ENCODE measurements at regions not wholly inside any gene's neighbourhood (a gene's known extent, or its start where the extent isn't known, plus 50 kb on each side); places are given as distances from the start of the nearest gene placed in this dataset.

DNA sequence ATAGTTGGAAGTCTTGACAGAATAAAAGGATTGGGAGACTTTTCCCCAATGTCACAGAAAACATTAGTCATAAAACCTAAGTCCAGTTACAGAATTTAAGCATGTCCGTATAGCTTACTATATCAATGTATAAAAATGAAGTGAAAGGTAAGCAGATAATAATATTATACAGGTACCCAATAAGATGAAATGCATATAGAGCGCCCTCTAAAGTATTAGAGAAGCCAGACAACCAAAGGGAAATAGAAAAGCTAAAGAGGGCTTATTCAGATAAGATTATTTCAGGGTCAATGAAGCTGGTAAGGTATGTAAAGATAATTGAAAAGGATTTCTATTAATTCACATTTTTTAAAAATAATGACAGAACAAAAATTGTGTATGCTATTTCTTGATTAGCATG, 947.7 kb upstream of the MAP3K7 start:
- DNase-seq (ENCODE audit: extremely low read depth, low read depth), result no peak

DNA sequence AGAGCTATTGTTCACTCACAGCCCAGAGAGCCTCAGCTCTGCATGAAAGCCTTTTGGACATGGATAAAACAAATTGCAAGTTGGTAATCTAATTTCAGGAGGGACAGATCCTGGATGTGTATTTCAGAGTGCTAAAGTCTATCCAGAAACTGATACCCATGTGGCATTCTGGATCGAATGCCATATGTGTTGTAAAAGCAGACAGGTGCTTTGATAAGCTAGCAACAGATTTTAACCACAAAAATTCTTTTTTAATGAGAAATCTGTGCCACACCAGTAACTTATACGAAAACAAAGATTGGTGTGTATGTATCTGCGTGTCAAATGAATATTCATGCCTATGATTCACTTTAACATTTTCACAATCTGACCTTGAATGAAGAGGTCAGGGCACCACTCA, 936.6 kb upstream of the MAP3K7 start:
- no peak for DNase-seq (ENCODE audit: extremely low read depth, low read depth)

DNA sequence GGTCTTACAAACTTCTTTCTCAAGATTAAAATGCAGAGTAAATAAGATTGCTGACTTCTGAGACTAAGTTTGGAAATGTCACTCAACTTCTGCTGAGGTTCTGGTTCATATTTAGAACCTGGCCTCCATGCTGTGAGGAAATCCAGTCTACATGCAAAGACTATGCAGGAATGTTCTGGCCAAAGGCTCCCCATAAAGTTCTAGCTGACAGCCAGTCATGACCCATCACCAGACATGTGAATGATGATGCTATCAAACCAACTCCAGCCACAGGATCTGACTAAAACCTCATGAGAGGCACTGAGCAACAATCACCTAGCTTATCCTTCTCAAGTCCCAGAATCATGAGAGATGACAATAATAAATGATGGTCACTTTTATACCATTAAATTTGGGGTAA, 935.1 kb upstream of the MAP3K7 start:
- DNase-seq (ENCODE audit: extremely low read depth, low read depth), result no peak

DNA sequence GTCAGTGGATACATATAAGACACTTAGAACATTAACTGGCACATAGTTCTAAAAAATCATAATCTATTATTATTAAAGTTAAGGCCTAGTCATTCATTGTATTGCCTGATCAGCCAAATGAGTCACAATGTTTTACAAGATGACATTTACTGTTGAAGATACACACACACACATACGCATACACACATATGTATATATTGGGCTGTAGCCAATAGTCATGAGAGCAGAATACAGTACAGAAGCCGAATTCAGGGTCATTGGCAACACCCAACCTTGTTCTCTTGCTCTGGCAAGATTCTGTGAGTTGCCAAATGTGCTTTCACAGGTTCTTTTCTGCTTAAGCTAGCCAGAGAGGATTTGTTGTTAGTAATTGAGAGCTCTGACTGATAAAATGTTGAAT, 922.8 kb upstream of the MAP3K7 start:
- DNase-seq (ENCODE audit: extremely low read depth, low read depth), result no peak

DNA sequence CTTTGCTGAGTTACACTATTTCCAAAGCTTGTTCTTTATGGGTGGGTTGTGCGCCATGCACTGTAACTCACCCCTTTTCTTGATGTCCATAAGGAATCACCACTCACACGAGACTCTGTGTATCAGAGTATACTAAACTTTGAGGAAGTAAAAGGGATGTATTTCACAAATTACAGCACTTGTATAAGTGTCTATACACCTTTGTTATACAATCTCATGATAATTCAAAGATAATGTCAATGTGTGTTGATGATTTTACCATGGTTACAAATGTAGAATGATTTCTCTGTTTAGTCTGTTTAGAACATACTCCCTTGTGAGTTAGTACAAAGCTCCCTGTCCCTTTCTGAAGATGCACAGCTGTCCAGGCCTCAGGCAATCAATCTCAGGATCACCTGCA, 922.2 kb upstream of the MAP3K7 start:
- DNase-seq (ENCODE audit: extremely low read depth, low read depth), result no peak

DNA sequence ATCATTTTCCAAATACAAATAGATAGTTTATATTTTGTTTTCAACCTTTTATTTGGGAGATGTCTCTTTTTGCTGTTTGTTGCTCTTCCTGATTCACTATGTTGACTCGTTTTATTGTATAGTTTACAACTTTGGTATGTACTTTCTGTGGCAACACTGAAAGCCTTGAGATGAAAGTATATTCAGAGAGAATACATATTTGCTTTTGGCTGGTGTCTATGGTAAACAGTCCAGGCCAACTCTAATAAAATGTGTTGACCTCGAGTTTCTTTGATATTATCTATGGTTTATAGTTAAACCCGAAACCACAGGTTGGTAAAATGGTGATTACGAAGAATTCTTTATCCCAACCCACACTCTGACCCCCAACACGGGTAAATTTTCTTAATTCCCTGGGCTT, 919.6 kb upstream of the MAP3K7 start:
- DNase-seq (ENCODE audit: extremely low read depth, low read depth), result no peak

DNA sequence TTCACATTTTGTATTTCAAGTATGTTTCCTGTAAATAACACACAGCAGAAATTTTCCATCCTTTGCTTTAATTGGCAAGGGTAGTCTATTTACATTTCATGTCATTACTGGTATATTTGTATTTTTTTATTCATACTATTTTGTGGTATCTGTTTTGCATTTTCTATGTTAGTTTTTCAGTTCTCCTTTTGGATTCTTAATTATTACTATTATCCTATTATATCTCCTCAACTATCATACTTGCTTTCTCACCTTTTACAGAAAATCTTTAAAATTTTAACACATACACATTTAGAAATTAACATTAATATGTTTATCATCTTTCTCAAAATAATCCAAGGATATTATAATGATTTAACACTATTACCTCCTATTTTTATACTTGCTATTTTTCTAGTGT, 918.3 kb upstream of the MAP3K7 start:
- no peak for DNase-seq (ENCODE audit: extremely low read depth, low read depth)

DNA sequence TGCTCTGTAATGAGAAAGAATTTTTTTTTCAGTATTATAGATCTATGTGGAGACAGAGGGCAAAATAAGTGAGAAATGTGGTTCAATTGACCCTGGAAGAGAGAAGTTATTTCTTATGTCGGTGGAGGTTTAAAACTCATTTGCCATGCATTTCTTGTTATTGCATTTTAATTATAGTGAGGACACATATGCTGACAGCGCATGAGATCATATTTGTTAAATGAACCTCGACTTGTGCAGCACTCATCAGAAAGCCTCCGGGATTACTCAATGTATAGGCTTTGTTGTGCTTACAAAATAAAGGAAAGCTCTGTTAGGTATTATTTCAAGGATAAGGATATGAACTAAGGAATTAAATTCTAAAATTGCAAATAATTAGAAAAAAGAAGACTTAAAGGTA, 915.1 kb upstream of the MAP3K7 start:
- no peak for DNase-seq (ENCODE audit: extremely low read depth, low read depth)

DNA sequence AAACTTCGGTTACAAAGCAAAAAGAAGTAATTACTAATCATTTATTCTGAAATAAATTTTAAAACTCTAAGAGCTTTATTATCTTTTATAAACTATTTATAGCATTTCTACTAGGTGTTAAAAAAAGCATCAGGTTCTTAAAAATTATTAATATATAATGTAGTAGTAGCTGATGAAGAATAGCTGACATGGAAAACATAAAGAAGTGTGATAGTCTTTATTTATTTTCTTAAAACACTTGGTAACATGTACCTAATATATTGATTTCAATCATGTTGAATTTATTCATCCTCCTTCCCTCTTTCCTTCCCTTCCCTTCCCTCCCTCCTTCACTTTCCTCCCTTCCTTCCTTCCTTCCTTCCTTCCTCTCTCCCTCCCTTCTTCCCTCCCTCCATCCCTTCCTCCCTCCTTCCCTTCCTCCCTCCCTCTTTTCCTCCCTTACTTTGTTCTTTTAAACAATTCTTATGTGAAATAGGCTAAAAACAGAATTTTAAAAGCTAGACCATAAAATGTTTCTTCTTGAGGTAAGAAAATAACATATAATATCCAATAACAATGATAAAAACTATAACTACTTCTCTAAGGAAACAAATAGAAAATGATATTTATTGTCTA, 913.9 kb upstream of the MAP3K7 start:
- no peak for DNase-seq (ENCODE audit: extremely low read depth, low read depth)

DNA sequence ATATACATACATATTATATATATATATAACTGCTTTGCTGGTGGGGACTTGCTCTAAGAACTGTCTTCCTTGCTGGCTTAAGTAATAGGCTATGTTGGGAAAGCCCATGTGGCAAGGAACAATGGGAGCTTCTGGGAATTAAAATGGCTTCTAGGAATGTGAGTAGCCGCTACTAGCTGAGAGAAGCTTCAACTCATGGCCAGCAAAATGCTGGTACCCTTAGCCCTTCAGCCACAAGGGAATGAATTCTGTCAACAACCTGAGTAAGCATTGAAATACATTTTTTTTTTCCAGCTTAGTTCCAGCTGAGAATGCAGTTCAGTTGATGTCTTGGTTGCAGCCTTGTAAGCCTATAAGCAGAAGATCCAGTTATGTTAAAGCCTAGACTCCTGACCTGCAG, 911.7 kb upstream of the MAP3K7 start:
- DNase-seq (ENCODE audit: extremely low read depth, low read depth), result no peak

DNA sequence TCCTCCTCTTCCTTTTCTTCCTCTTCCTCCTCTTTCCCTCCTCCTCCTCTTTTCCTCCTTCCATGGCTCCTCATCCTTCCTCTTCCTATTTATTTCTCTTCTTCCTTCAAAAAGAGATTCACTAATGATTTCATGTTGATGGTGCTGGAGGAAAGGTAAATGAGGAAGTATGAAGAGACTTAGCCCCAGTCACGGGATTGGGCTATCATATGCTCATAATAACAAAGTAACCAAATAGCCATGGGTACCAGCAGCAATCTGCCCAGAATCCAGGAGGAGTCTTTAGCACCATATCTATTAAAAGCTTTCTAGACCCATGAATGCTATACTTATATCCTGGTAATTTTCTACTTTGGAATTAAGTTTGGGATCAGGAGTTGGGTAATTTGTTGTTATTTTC, 910.9 kb upstream of the MAP3K7 start:
- no peak for DNase-seq (ENCODE audit: extremely low read depth, low read depth)

DNA sequence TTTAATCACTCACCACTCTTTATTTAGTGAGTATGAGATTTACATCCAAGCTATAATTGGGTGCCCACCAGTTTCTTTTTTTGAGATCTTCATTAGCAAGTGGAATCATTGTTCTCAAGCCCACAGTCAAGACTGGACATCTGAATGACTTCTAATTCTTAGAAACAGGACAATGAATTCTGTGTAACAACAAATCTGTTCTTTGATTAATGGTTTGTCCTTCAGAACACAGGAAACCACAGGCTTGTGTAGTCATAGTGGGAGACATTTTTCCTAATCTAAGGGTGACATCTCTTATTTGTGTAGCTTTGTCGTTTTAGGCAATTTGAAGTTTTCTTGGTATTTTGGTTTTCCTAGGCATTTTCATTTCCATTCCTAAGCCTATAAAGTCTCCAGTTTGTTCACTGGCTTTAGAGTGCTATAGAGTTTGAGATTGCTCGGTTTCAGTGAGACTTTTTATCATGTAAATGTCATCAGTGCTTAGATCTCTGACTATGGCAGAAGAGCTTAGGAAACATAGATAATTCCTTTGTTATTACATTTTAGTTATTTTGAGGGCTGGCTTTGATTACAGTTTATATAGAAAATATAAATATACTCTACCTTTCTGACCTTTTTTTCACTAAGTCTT, 903.9 kb upstream of the MAP3K7 start:
- no peak for DNase-seq (ENCODE audit: extremely low read depth, low read depth)

DNA sequence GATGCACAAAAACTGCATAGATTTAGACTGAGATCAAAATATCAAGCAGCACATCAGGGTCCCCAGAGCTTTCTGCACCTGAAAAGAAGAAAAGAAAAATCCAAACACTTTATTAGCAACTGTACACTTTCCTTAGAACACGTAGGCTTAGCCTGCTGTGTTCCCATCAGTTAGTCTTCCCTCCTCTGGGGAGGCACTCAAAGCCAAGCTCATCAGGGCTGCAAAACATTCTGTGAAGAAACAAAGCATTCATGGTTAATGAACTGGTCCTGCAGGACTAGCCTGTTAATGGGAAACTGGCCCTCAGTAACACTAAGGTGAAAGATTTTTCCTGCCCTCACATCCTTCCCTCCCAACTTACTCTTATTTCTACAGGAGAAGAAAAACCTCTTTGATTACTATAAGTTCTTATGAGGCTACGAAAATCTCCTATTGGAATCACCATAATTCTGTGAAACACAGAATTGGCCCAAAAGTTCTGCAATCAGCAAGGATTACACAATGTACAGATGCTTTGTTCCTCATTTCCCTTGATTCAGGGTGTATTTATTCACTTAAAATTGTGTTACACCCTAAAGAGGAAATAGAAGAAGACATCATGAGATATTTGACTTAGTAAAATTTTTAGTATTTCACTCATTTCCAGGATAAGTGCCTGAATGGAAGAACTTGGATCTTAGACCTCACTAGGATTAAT, 901.0 kb upstream of the MAP3K7 start:
- no peak for DNase-seq (ENCODE audit: extremely low read depth, low read depth)

DNA sequence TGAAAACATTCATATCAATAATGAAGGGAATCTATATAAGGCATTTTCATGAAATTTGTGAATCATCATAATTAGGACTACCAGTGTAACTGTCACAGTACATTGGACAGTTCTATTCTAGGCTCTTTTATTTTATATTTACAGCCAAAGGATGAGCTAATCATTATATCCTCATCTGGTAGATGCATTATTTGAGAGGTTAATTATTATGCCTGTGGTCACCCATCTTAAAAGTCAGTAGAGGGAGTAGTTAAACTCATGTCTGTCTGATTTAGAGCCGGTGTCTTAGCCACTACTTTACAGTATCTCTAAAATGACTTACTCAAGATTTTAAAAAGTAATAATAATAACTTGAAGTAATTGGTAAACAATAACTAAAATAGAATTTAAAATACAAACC, 899.3 kb upstream of the MAP3K7 start:
- DNase-seq (ENCODE audit: extremely low read depth, low read depth), result no peak

DNA sequence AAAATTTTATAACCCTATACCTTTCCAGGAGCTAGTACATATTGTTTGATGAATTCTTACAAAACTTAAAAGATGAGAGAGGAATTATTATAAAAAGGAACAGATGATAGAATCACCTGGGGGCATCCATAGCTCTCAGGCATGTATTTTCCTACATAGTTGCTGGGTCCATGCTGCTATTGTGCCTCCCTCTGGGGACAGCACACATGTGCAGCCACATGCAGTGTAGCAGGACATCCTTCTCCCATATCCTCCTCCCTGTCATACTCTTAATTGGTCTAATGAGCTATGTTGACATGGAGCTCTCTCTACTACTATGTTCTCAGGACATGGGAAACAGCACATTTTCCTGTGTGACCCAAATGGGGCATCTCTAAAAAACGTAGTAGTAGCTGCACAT, 898.2 kb upstream of the MAP3K7 start:
- no peak for DNase-seq (ENCODE audit: extremely low read depth, low read depth)

DNA sequence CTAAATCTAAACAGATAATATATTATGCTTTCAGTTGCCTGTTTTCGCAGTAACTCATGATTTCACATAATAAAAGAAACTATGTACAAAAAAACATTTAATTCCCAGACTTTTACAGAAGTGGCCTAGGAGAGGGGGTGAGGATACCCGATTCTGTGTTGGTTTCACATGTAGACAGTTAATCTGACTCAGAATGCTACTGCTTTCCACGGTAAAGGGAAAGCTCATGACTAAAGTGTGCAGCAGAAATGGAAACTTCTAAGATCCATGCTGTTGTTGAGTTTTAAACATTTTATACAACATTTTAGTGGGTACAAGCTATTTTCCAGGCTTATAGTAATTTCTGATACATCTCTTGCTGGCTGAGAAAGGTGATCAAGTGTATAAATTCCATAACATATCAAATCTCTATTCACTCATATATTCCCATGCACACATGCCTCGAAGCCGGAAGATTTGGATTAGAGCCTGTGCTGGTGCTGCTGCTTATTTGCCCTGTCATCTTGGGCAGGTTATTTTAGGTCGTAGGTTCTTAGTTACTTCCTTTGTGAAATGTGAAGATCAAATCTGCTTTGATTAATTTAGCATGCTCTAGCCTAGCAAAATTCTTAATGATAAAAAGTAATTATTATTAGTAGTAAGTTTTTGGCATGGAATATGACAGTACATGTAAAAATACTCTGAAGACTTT, 896.7 kb upstream of the MAP3K7 start:
- DNase-seq (ENCODE audit: extremely low read depth, low read depth), result no peak

DNA sequence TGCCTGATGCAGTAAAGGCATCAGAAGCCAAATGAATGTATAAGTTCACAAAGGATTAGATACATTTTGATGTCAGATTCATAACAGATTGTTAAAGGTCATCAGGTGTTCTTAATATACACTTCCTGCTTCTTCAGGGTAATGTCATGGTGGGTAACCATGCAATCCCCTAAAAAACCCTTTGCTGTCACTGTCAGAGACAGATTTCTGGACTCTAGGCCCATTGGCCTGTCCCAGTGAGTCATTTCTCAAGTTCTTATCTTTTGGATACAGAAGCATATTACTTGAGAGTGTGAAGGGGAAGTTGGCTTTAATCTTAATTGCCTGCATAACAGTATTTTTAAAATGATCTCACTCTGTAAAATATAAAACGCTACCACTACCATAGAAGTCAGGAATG, 895.6 kb upstream of the MAP3K7 start:
- DNase-seq (ENCODE audit: extremely low read depth, low read depth), result no peak

DNA sequence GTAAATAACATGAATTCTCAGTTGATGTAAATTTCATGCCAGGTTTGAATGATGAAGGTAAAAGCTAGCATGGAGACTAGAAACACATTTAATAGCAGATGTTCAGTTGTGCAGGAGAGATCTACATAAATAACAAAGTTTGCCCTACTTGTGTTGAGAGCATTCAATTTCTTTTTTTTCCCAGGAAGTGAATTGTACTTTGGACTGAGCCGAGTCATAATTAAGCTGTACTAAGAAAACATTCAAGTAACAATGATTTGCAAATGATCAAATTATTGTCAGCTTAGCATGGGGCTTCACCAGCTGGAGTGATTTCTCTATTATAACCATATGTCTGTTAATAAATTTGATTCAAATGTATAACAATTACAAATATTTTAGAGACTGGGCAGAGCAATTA, 893.5 kb upstream of the MAP3K7 start:
- DNase-seq (ENCODE audit: extremely low read depth, low read depth), result no peak

DNA sequence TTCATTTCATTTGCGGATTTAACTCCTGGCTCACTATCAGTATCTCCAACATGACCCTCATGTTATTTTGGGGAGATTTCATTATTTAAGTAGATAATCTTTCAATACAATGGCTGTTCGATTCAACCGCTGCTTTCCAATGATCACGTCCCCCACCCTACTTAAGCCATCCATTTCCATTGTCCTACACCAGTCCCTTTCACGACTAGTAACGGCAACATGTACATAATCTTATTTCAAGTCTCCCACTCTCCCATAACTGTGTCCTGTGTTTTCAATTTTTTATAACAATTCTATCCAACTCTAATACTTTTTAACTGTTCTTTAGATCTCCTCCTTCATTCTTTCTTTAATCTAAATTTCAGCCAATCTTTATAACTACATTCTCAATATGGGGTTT, 890.8 kb upstream of the MAP3K7 start:
- DNase-seq (ENCODE audit: extremely low read depth, low read depth), result no peak

DNA sequence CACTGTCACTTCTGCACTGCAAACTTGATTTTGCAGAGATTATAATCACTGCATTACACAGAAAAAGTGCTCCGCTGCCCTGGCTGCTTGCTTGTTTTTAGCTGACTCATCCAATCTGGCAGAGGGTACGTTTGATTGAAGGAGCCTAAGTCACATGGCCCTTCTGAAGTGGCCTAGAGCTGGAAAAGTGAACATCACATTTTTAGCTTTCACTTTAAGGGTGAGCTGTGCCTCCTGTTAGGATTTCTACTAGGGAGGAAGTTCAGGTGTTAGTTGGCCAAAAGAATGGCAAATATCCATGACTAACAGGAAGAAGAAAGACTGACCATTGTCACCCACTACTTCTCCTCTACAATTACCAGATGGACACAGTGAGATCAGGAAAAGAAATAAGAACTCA, 889.1 kb upstream of the MAP3K7 start:
- DNase-seq (ENCODE audit: extremely low read depth, low read depth), result no peak

DNA sequence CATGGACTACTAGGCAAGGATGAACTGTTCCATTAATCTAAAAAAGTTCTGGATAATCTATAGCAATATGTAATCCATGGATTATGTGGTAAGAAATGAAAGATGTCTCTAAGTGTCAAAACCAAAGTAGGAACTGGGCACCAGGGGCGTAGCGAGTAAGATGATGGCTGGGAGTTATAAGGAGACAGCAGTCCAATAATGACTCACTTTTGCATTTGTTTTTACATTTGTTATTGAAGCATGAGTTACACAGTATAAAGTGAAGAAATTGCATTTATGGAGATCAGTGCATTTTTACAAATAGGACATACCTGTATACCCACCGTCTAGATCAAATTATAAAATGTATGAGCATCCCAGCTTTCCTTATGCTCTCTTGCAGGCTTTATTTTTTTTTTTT, 878.5 kb upstream of the MAP3K7 start:
- DNase-seq (ENCODE audit: extremely low read depth, low read depth), result no peak

DNA sequence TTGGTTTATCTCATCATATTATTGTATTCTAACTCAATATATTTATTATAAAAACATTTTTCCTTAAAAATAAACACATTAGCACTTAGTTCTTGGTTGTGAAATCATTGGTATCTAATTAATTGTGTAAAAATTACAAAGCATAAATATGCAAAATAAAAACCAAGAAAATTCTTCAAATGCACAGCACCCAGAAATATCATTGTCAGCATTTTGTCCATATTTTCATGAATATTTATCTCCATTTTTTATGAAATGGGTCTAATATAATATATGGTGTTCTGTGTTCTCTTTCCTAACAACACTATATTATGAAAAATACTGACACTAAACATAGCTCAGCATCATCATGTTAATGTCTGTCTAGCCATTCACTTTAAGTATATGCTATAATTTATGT, 877.8 kb upstream of the MAP3K7 start:
- no peak for DNase-seq (ENCODE audit: extremely low read depth, low read depth)
